ENCODE measurements at regions not wholly inside any gene's neighbourhood (a gene's known extent, or its start where the extent isn't known, plus 50 kb on each side); places are given as distances from the start of the nearest gene placed in this dataset.

- TF ChIP-seq CTCF (IDR thresholded peaks at IDR 0.05) (no peak), POLR2AphosphoS5 (IDR thresholded peaks at IDR 0.05) (no peak)
Measured at GRCh38 chr12:105622846-105623736, 292.6 kb downstream of the C12orf75 start.

All from esophagus muscularis mucosa (tissue), 3 donors.